Stimulated activated CD8-positive, alpha-beta memory T cell treated with anti-CD3 and anti-CD28 coated beads, Interleukin-4, amount 100 ng/mL, for 48 hours (primary cell): ENCODE measurements at regions not wholly inside any gene's neighbourhood (a gene's known extent, or its start where the extent isn't known, plus 50 kb on each side); places are given as distances from the start of the nearest gene placed in this dataset.

Experiments
- DNase-seq: peaks from one replicate; pipeline ENCODE4 v3.0.0-alpha.2; 2020

GRCh38 chr10:28930514-28931495 lies 253.5 kb downstream of the BAMBI start:
- DNase-seq = no peak

GRCh38 chr10:28935061-28935460 lies 257.7 kb downstream of the BAMBI start:
- no peak for DNase-seq

GRCh38 chr10:28937959-28938358 lies 260.6 kb downstream of the BAMBI start:
- DNase-seq = no peak

- no peak for DNase-seq
Measured at GRCh38 chr10:28938745-28939144, 261.4 kb downstream of the BAMBI start.

- no peak for DNase-seq
Measured at GRCh38 chr10:28939281-28940157, 262.2 kb downstream of the BAMBI start.

- DNase-seq = no peak
Measured at GRCh38 chr10:28940158-28940888, 263.0 kb downstream of the BAMBI start.

- DNase-seq = no peak
Measured at GRCh38 chr10:28942012-28942411, 264.7 kb downstream of the BAMBI start.

GRCh38 chr10:28945959-28946358 lies 268.6 kb downstream of the BAMBI start:
- DNase-seq = no peak

- no peak for DNase-seq
Measured at GRCh38 chr10:28946479-28946878, 269.2 kb downstream of the BAMBI start.

- DNase-seq = no peak
Measured at GRCh38 chr10:28947171-28947570, 269.9 kb downstream of the BAMBI start.

GRCh38 chr10:28948046-28948445 lies 270.7 kb downstream of the BAMBI start:
- no peak for DNase-seq

- no peak for DNase-seq
Measured at GRCh38 chr10:28949005-28950004, 272.0 kb downstream of the BAMBI start.

- DNase-seq = no peak
Measured at GRCh38 chr10:28951484-28951883, 274.2 kb downstream of the BAMBI start.

GRCh38 chr10:28952523-28952922 lies 275.2 kb downstream of the BAMBI start:
- no peak for DNase-seq

GRCh38 chr10:28954211-28954610 lies 276.9 kb downstream of the BAMBI start:
- DNase-seq = no peak

- no peak for DNase-seq
Measured at GRCh38 chr10:28958468-28958867, 281.1 kb downstream of the BAMBI start.

- no peak for DNase-seq
Measured at GRCh38 chr10:28959850-28960501, 282.7 kb downstream of the BAMBI start.

GRCh38 chr10:28962768-28963167 lies 285.4 kb downstream of the BAMBI start:
- no peak for DNase-seq

GRCh38 chr10:28963539-28964221 lies 286.4 kb downstream of the BAMBI start:
- DNase-seq = no peak

- no peak for DNase-seq
Measured at GRCh38 chr10:28965937-28966336, 288.6 kb downstream of the BAMBI start.
